GM12865 (cell line): ENCODE measurements at regions not wholly inside any gene's neighbourhood (a gene's known extent, or its start where the extent isn't known, plus 50 kb on each side); places are given as distances from the start of the nearest gene placed in this dataset.
"Not testable (repeated sequence)": the region's sequence is repeated elsewhere in the genome, so short reads cannot be mapped to it uniquely, and the experiment has no call there.

Experiments
- DNase-seq: peaks from one replicate; pipeline ENCODE4 v3.0.0; 2010; ENCODE audit warnings: low read depth
- H3K4me3 ChIP-seq: 2 replicates; pipeline ENCODE4 v1.5.1; 2011; ENCODE audit warnings: mild to moderate bottlenecking, low read depth, low read length, control low read depth
- CTCF ChIP-seq: IDR thresholded peaks from 2 replicates; pipeline ENCODE4 v1.5.1; 2011; ENCODE audit warnings: low read length, control low read depth, low read depth, inconsistent platforms; ENCODE audit not compliant: insufficient read depth; ENCODE audit errors: missing control alignments

- TF ChIP-seq CTCF = no peak
Observed at GRCh38 chr2:147420947-147421675, 423.7 kb upstream of the ACVR2A start.

GRCh38 chr2:147420517-147420916 is 424.3 kb upstream of the ACVR2A start:
- no peak for DNase-seq
- no peak overlapping the region for H3K4me3 ChIP-seq
- no peak for TF ChIP-seq CTCF

More at GRCh38 chr2:147420947-147421675, 423.7 kb upstream of the ACVR2A start:
- no peak overlapping the region for H3K4me3 ChIP-seq
- no peak for DNase-seq

GRCh38 chr2:147416099-147416498 is 428.7 kb upstream of the ACVR2A start:
- no peak overlapping the region for H3K4me3 ChIP-seq
- no peak for DNase-seq

GRCh38 chr2:147414656-147415055 is 430.2 kb upstream of the ACVR2A start:
- not testable (repeated sequence) for DNase-seq, H3K4me3 ChIP-seq

More at GRCh38 chr2:147416099-147416498, 428.7 kb upstream of the ACVR2A start:
- TF ChIP-seq CTCF = no peak

- no peak for DNase-seq
- no peak overlapping the region for H3K4me3 ChIP-seq
- no peak for TF ChIP-seq CTCF
Observed at GRCh38 chr2:147408357-147408756, 436.5 kb upstream of the ACVR2A start.

- DNase-seq = peak; percentile 23
- TF ChIP-seq CTCF = no peak
- no peak overlapping the region for H3K4me3 ChIP-seq
Observed at GRCh38 chr2:147405651-147406050, 439.2 kb upstream of the ACVR2A start.

- no peak for TF ChIP-seq CTCF
- DNase-seq = no peak
Observed at GRCh38 chr2:147398996-147399395, 445.8 kb upstream of the ACVR2A start.

GRCh38 chr2:147398301-147398700 is 446.5 kb upstream of the ACVR2A start:
- no peak for TF ChIP-seq CTCF
- H3K4me3 ChIP-seq = no peak overlapping the region
- DNase-seq = no peak

More at GRCh38 chr2:147398996-147399395, 445.8 kb upstream of the ACVR2A start:
- no peak overlapping the region for H3K4me3 ChIP-seq
